ENCODE measurements at regions not wholly inside any gene's neighbourhood (a gene's known extent, or its start where the extent isn't known, plus 50 kb on each side); places are given as distances from the start of the nearest gene placed in this dataset.

DNA sequence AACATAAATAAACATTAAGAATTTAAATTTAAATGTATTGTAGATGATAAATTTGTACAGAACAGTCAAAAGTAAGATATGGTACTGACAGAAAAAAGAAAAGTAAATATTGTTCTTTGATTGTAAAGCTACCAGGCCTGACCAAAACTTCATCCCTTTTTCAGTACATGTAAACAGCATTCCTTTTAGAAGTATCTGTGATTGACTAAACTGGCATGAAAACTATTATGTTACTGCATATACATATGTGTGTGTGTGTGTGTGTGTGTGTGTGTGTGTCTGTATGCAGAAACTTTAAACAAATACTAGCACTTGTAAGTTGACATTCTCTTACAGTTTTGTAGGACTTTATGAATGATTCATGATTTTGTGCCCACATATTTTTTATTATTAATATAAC, 270.9 kb downstream of the C12orf50 start:
- TF ChIP-seq EZH2 (IDR thresholded peaks at IDR 0.05; ENCODE audit: borderline replicate concordance, insufficient read depth, low read depth, low read length, poor library complexity, severe bottlenecking), result no peak
- TF ChIP-seq, protein P1, sequence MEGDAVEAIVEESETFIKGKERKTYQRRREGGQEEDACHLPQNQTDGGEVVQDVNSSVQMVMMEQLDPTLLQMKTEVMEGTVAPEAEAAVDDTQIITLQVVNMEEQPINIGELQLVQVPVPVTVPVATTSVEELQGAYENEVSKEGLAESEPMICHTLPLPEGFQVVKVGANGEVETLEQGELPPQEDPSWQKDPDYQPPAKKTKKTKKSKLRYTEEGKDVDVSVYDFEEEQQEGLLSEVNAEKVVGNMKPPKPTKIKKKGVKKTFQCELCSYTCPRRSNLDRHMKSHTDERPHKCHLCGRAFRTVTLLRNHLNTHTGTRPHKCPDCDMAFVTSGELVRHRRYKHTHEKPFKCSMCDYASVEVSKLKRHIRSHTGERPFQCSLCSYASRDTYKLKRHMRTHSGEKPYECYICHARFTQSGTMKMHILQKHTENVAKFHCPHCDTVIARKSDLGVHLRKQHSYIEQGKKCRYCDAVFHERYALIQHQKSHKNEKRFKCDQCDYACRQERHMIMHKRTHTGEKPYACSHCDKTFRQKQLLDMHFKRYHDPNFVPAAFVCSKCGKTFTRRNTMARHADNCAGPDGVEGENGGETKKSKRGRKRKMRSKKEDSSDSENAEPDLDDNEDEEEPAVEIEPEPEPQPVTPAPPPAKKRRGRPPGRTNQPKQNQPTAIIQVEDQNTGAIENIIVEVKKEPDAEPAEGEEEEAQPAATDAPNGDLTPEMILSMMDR (IDR thresholded peaks at IDR 0.05), result no peak
- ATAC-seq (ENCODE audit: low read depth), result no peak

DNA sequence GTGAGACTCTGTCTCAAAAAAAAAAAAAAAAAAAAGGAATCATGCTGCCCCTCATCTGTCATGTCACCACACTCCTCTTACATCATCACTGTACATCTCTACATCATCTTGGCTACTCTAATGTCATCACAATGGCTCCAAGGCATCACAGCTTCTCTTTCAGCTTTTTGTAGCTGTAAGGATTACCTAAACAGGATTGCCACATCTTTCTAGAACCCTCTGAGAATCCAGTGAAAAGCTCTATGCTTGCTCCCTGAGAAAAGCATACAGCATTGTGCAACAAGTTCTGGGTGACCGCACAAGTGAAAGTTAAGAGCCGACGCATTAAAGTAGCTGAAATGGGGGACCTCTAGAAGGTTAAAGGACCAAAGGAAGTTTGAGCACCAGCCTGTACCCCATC, 272.5 kb downstream of the C12orf50 start:
- no peak overlapping the region for H3K9ac ChIP-seq (ENCODE audit: low read length)
- WGBS (ENCODE audit: insufficient coverage), result 100% methylated on average over 3 of the region's 3 CpGs
- ChIA-PET POLR2A (no interaction called here), CTCF (no interaction called here)
- H3K79me2 ChIP-seq (ENCODE audit: control insufficient read depth, insufficient read depth, low read length), result no peaks in the 10 kb centered on the region
- H2AFZ ChIP-seq (ENCODE audit: insufficient read depth, low read depth, low read length, poor library complexity, severe bottlenecking), result no peak overlapping the region
- H3K27ac ChIP-seq (ENCODE audit: low read length in 2 of 2), result no peak overlapping the region
- no peak overlapping the region for H3K4me3 ChIP-seq (ENCODE audit: control extremely low read depth in 1 of 5, extremely low read depth in 1 of 5, insufficient read depth in 1 of 5, low read depth in 2 of 5, low read length in 4 of 5)
- H3K4me2 ChIP-seq (replicated peaks; ENCODE audit: low read depth, low read length, poor library complexity, severe bottlenecking), result no peak overlapping the region
- H3K9me3 ChIP-seq (ENCODE audit: control extremely low read depth in 1 of 3, control insufficient read depth in 2 of 3, insufficient read depth in 1 of 3, low read length in 2 of 3), result no peaks in the 10 kb centered on the region
- no peaks in the 10 kb centered on the region for H3K27me3 ChIP-seq (replicated peaks in 1 of 4; ENCODE audit: control extremely low read depth in 1 of 4, control insufficient read depth in 3 of 4, insufficient read depth in 4 of 4, low read length in 3 of 4)
- Mint-ChIP-seq H3K27ac (no peak overlapping the region), H3K4me1 (no peaks in the 10 kb centered on the region), H3K4me3 (no peak overlapping the region), H3K27me3 (no peaks in the 10 kb centered on the region), H3K9me3 (ENCODE audit: insufficient read depth) (no peaks in the 10 kb centered on the region)
- H4K20me1 ChIP-seq (ENCODE audit: control insufficient read depth, insufficient read depth, low read length, poor library complexity, severe bottlenecking), result no peaks in the 10 kb centered on the region
- H3K4me1 ChIP-seq (ENCODE audit: control insufficient read depth in 2 of 2, insufficient read depth in 2 of 2, low read length in 2 of 2), result no peaks in the 10 kb centered on the region
- TF ChIP-seq, protein P1 (IDR thresholded peaks at IDR 0.05), result no peak
- TF ChIP-seq EZH2 (IDR thresholded peaks at IDR 0.05; ENCODE audit: borderline replicate concordance, insufficient read depth, low read depth, low read length, poor library complexity, severe bottlenecking), result no peak
- intact Hi-C loops (cut with micrococcal nuclease), result no loop called here
- no peak for ATAC-seq (ENCODE audit: low read depth)
- no peaks in the 10 kb centered on the region for H3K36me3 ChIP-seq (replicated peaks in 1 of 2; ENCODE audit: control extremely low read depth in 1 of 2, control insufficient read depth in 1 of 2, extremely low read depth in 1 of 2, insufficient read depth in 2 of 2, low read length in 1 of 2)
- DNase-seq, result no peak

More for the DNA sequence above, 270.9 kb downstream of the C12orf50 start:
- Histone ChIP-seq H3K27ac (ENCODE audit: low read length in 2 of 2) (no peak overlapping the region), H2AFZ (ENCODE audit: insufficient read depth, low read depth, low read length, poor library complexity, severe bottlenecking) (no peak overlapping the region), H3K27me3 (replicated peaks in 1 of 4; ENCODE audit: control extremely low read depth in 1 of 4, control insufficient read depth in 3 of 4, insufficient read depth in 4 of 4, low read length in 3 of 4) (no peaks in the 10 kb centered on the region), H3K4me3 (ENCODE audit: control extremely low read depth in 1 of 5, extremely low read depth in 1 of 5, insufficient read depth in 1 of 5, low read depth in 2 of 5, low read length in 4 of 5) (no peak overlapping the region), H3K79me2 (ENCODE audit: control insufficient read depth, insufficient read depth, low read length) (no peaks in the 10 kb centered on the region), H3K9ac (ENCODE audit: low read length) (no peak overlapping the region), H3K4me1 (ENCODE audit: control insufficient read depth in 2 of 2, insufficient read depth in 2 of 2, low read length in 2 of 2) (no peaks in the 10 kb centered on the region), H3K36me3 (replicated peaks in 1 of 2; ENCODE audit: control extremely low read depth in 1 of 2, control insufficient read depth in 1 of 2, extremely low read depth in 1 of 2, insufficient read depth in 2 of 2, low read length in 1 of 2) (no peaks in the 10 kb centered on the region), H4K20me1 (ENCODE audit: control insufficient read depth, insufficient read depth, low read length, poor library complexity, severe bottlenecking) (no peaks in the 10 kb centered on the region), H3K9me3 (ENCODE audit: control extremely low read depth in 1 of 3, control insufficient read depth in 2 of 3, insufficient read depth in 1 of 3, low read length in 2 of 3) (no peaks in the 10 kb centered on the region), H3K4me2 (replicated peaks; ENCODE audit: low read depth, low read length, poor library complexity, severe bottlenecking) (no peak overlapping the region)
- H3K27me3 Mint-ChIP-seq, result no peaks in the 10 kb centered on the region
- intact Hi-C loops (cut with micrococcal nuclease), result no loop called here
- CTCF ChIA-PET, result no interaction called here
- DNase-seq, result no peak
- POLR2A ChIA-PET, result no interaction called here
- H3K9me3 Mint-ChIP-seq (ENCODE audit: insufficient read depth), result no peaks in the 10 kb centered on the region
- no peak overlapping the region for H3K4me3 Mint-ChIP-seq
- no peaks in the 10 kb centered on the region for H3K4me1 Mint-ChIP-seq
- H3K27ac Mint-ChIP-seq, result no peak overlapping the region

Measured in B cell (primary cell).